SH-SY5Y (cell line): ENCODE measurements at regions not wholly inside any gene's neighbourhood (a gene's known extent, or its start where the extent isn't known, plus 50 kb on each side); places are given as distances from the start of the nearest gene placed in this dataset.

Experiments
- GATA2 ChIP-seq: IDR thresholded peaks from 2 replicates; pipeline ENCODE4 v1.6.1; 2011; ENCODE audit warnings: mild to moderate bottlenecking, low read depth, low read length
- GATA3 ChIP-seq: IDR thresholded peaks from 2 replicates; pipeline ENCODE4 v1.6.1; 2011; ENCODE audit warnings: low read depth, mild to moderate bottlenecking, low read length, moderate library complexity

DNA sequence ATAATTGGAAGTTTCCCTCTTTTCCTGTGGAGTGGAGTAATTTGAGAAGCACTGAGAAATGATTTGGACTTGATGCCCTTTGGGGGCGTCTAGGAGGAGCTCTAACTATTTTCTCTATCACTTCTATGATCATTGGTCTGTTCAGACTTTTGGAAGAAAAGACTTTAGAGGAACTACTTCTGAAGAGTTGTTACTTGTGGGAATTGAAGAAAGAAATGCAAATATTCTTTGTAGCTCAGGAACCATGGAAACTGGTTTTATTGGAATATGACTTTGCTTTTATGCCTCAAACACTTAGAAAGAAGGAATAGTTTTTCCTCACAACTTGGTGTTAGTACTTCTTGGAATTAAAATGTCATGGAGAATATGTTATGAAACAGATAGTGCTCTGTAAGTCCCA is 122.0 kb upstream of the ALDH1A3 start:
- TF ChIP-seq GATA2 (no peak), GATA3 (no peak)
